Endothelial cell of umbilical vein (primary cell): ENCODE measurements at regions not wholly inside any gene's neighbourhood (a gene's known extent, or its start where the extent isn't known, plus 50 kb on each side); places are given as distances from the start of the nearest gene placed in this dataset.

ENCODE experiments used
- BruUV-seq: library from RNA; stranded (reverse); fragments of 400-500 nt; replicated peaks from 2 replicates; lab custom pipeline; 2021; lab: Mats Ljungman, UMichigan
- CTCF ChIA-PET: fragments of 300-600, 350-600 bp; sonication (Branson Sonifier 250); formaldehyde crosslinking; loops from one replicate; lab custom pipeline; 2021; ENCODE audit warnings: antibody characterized with exemption, inconsistent platforms; lab: Charles Lee
- POLR2A ChIA-PET: fragments of 300-600, 350-600 bp; sonication (Branson Sonifier 250); formaldehyde crosslinking; loops from one replicate; lab custom pipeline; 2021; ENCODE audit warnings: antibody characterized with exemption, inconsistent platforms; lab: Charles Lee
- DNase-seq: peaks from one replicate; pipeline ENCODE4 v3.0.0-alpha.2; 2011; ENCODE audit warnings: low read depth, low spot score
- FAIRE-seq: peaks from 2 replicates; lab custom pipeline; 2011; peaks lifted over from hg19 to GRCh38; lab: Jason Lieb, UNC
- H2AFZ ChIP-seq: 2 replicates; pipeline ENCODE4 v1.6.0; 2012; ENCODE audit warnings: low read depth, low read length, control low read depth, inconsistent platforms
- H3K27ac ChIP-seq: 2 replicates; pipeline ENCODE4 v1.5.1; 2011; ENCODE audit warnings: low read depth, mild to moderate bottlenecking, control low read depth, low read length, moderate library complexity; ENCODE audit not compliant: insufficient read depth
- H3K27me3 ChIP-seq, 2 experiments: 2 replicates each; pipeline versions ENCODE4 v1.6.0 to v1.6.1; 2011; ENCODE audit warnings: low read length in 2 of 2, mixed read lengths in 1 of 2; ENCODE audit not compliant: control insufficient read depth in 2 of 2, insufficient read depth in 2 of 2
- H3K36me3 ChIP-seq, 2 experiments: 2 replicates in 1 of 2; 3 replicates in 1 of 2; pipeline ENCODE4 v1.5.1; 2011; ENCODE audit warnings: low read length in 2 of 2, mild to moderate bottlenecking in 1 of 2, moderate library complexity in 1 of 2; ENCODE audit not compliant: control insufficient read depth in 2 of 2, insufficient read depth in 2 of 2; ENCODE audit errors: extremely low read depth in 1 of 2
- H3K4me1 ChIP-seq: 3 replicates; pipeline ENCODE4 v1.5.1; 2011; ENCODE audit warnings: mild to moderate bottlenecking, low read length; ENCODE audit not compliant: control insufficient read depth, insufficient read depth; ENCODE audit errors: extremely low read depth
- H3K4me2 ChIP-seq: 2 replicates; pipeline ENCODE4 v1.6.1; 2011; ENCODE audit warnings: low read length, control low read depth, mixed read lengths; ENCODE audit not compliant: insufficient read depth
- H3K4me3 ChIP-seq, 3 experiments: fragments of 200-600 bp in 1 of 3; sonication (generic), shearing (Covaris generic) in 1 of 3; replicated peaks in 1 of 3; 2 replicates each; pipeline ENCODE4 v1.5.1; 2011 to 2016; ENCODE audit warnings: control low read depth in 3 of 3, low read length in 3 of 3, mild to moderate bottlenecking in 2 of 3, inconsistent platforms in 1 of 3, low read depth in 1 of 3, moderate library complexity in 1 of 3; ENCODE audit not compliant: insufficient read depth in 1 of 3
- H3K79me2 ChIP-seq: 2 replicates; pipeline ENCODE4 v1.6.0; 2012; ENCODE audit warnings: low read length, inconsistent platforms; ENCODE audit not compliant: control insufficient read depth, insufficient read depth
- H3K9ac ChIP-seq: replicated peaks from 2 replicates; pipeline ENCODE3; 2011; ENCODE audit warnings: low read length, control low read depth; ENCODE audit not compliant: insufficient read depth; ENCODE audit errors: extremely low read depth
- H3K9me1 ChIP-seq: replicated peaks from 3 replicates; pipeline ENCODE4 v1.6.0; 2011; ENCODE audit warnings: mild to moderate bottlenecking, low read length; ENCODE audit not compliant: control insufficient read depth, insufficient read depth; ENCODE audit errors: extremely low read depth
- H3K9me3 ChIP-seq: replicated peaks from 2 replicates; pipeline ENCODE4 v1.5.1; 2012; ENCODE audit warnings: low read length, inconsistent platforms; ENCODE audit not compliant: control insufficient read depth, insufficient read depth
- H4K20me1 ChIP-seq: replicated peaks from 2 replicates; pipeline ENCODE3; 2011; ENCODE audit warnings: mild to moderate bottlenecking, low read length; ENCODE audit not compliant: control insufficient read depth, insufficient read depth; ENCODE audit errors: extremely low read depth
- CTCF ChIP-seq, 2 donors: IDR thresholded peaks; 1 replicate in 1 of 2; 2 replicates in 1 of 2; pipeline ENCODE4 v1.5.1; 2011; ENCODE audit warnings: low read length in 2 of 2, mild to moderate bottlenecking in 2 of 2, moderate library complexity in 2 of 2, control low read depth in 1 of 2, inconsistent platforms in 1 of 2, low read depth in 1 of 2; ENCODE audit not compliant: insufficient read depth in 1 of 2; ENCODE audit errors: extremely low read depth in 1 of 2
- EZH2 ChIP-seq: IDR thresholded peaks from 2 replicates; pipeline ENCODE4 v1.6.1; 2012; ENCODE audit warnings: borderline replicate concordance, low read depth, mild to moderate bottlenecking, moderate library complexity, low read length, inconsistent platforms; ENCODE audit not compliant: severe bottlenecking
- FOS ChIP-seq: IDR thresholded peaks from 2 replicates; pipeline ENCODE4 v1.6.1; 2011; ENCODE audit warnings: mild to moderate bottlenecking, low read length, moderate library complexity, borderline replicate concordance; ENCODE audit not compliant: insufficient read depth
- GATA2 ChIP-seq: IDR thresholded peaks from 2 replicates; pipeline ENCODE4 v1.7.0; 2011; ENCODE audit warnings: low read depth, mild to moderate bottlenecking, moderate library complexity, mixed read lengths, low read length; ENCODE audit not compliant: insufficient read length, insufficient read depth
- JUN ChIP-seq: IDR thresholded peaks from 2 replicates; pipeline ENCODE4 v1.6.1; 2011; ENCODE audit warnings: borderline replicate concordance, low read depth; ENCODE audit not compliant: insufficient read length, insufficient read depth
- MAX ChIP-seq: IDR thresholded peaks from 2 replicates; pipeline ENCODE4 v1.6.1; 2011; ENCODE audit not compliant: insufficient read depth, insufficient read length
- MYC ChIP-seq: IDR thresholded peaks from one replicate; pipeline ENCODE4 v1.6.1; 2011; ENCODE audit warnings: mild to moderate bottlenecking, low read depth, low read length
- POLR2A ChIP-seq: IDR thresholded peaks from 2 replicates; pipeline ENCODE4 v1.6.1; 2012; ENCODE audit warnings: low read depth, mild to moderate bottlenecking, control low read depth, low read length
- POLR2AphosphoS5 ChIP-seq: IDR thresholded peaks from 2 replicates; pipeline ENCODE4 v1.6.1; 2012; ENCODE audit warnings: low read depth, mild to moderate bottlenecking, control low read depth, low read length, moderate library complexity; ENCODE audit not compliant: insufficient read depth
- dilution Hi-C: fragments of 300-500 bp; cut with MboI; formaldehyde crosslinking; loops from one replicate; pipeline ENCODE4 v1.15.0; 2019; ENCODE audit warnings: low sequenced_read_pairs; ENCODE audit not compliant: extremely low pct_ligation_motif_present
- intact Hi-C: fragments of 100-400 bp; cut with micrococcal nuclease; formaldehyde crosslinking; loops from one replicate; pipeline ENCODE4 v1.10.0; 2022

GRCh38 chr16:48829336-48830310 lies 219.6 kb upstream of the N4BP1 start:
- H3K27me3 ChIP-seq: no peaks in the 10 kb centered on the region
- no peaks in the 10 kb centered on the region for H3K4me1 ChIP-seq
- H3K36me3 ChIP-seq: no peaks in the 10 kb centered on the region
- ChIA-PET CTCF (no interaction called here), POLR2A (no interaction called here)
- H3K9me1 ChIP-seq: no peaks in the 10 kb centered on the region
- no peak overlapping the region for H3K4me3 ChIP-seq
- peaks cover 4% of the 10 kb centered on the region for H3K9me3 ChIP-seq
- DNase-seq: no peak
- intact Hi-C loops: no loop called here
- H4K20me1 ChIP-seq: no peaks in the 10 kb centered on the region
- H3K79me2 ChIP-seq: no peaks in the 10 kb centered on the region
- H3K4me2 ChIP-seq: no peak overlapping the region
- TF ChIP-seq MAX (no peak), JUN (no peak), POLR2AphosphoS5 (no peak), CTCF (IDR thresholded peaks at IDR 0.05; ENCODE audit: extremely low read depth in 1 of 2, insufficient read depth in 1 of 2, low read depth in 1 of 2, low read length in 2 of 2) (no peak), GATA2 (no peak), MYC (no peak), POLR2A (no peak), EZH2 (no peak), FOS (no peak)
- no peak overlapping the region for H3K9ac ChIP-seq
- no peak overlapping the region for H2AFZ ChIP-seq
- dilution Hi-C loops: no loop called here
- BruUV-seq: no TSS peak
- H3K27ac ChIP-seq: no peak overlapping the region
- no peak for FAIRE-seq
